OCI-LY3 (cell line): ENCODE measurements at regions not wholly inside any gene's neighbourhood (a gene's known extent, or its start where the extent isn't known, plus 50 kb on each side); places are given as distances from the start of the nearest gene placed in this dataset.

ENCODE experiments used
- H2AFZ ChIP-seq: fragments of 200-600, 300-600 bp; shearing (Covaris generic); 2 replicates; pipeline ENCODE4 v1.6.0; 2014; ENCODE audit warnings: antibody characterized with exemption, low read depth, low read length
- H3K27ac ChIP-seq: fragments of 200-600, 300-600 bp; sonication (generic); 2 replicates; pipeline ENCODE4 v1.5.1; 2014; ENCODE audit warnings: mild to moderate bottlenecking, low read length, moderate library complexity, mixed read lengths
- H3K27me3 ChIP-seq: fragments of 200-600, 300-600 bp; sonication (generic); 2 replicates; pipeline ENCODE4 v1.6.1; 2014; ENCODE audit warnings: low read depth, low read length, mixed read lengths
- H3K36me3 ChIP-seq: fragments of 200-600, 300-600 bp; sonication (generic); replicated peaks from 2 replicates; pipeline ENCODE3; 2014; ENCODE audit warnings: low read depth, low read length, mixed read lengths
- H3K4me1 ChIP-seq: fragments of 300-600, 200-600 bp; sonication (generic); 2 replicates; pipeline ENCODE4 v1.6.1; 2014; ENCODE audit warnings: low read length, mixed read lengths
- H3K4me2 ChIP-seq: fragments of 200-600, 300-600 bp; sonication (generic); 2 replicates; pipeline ENCODE4 v1.6.1; 2014; ENCODE audit warnings: low read length, mixed read lengths
- H3K4me3 ChIP-seq: fragments of 300-600, 200-600 bp; sonication (generic); 2 replicates; pipeline ENCODE4 v1.5.1; 2014; ENCODE audit warnings: antibody characterized with exemption, mild to moderate bottlenecking, low read length, moderate library complexity
- H3K79me2 ChIP-seq: fragments of 300-600, 200-600 bp; shearing (Covaris generic); 2 replicates; pipeline ENCODE4 v1.6.1; 2014; ENCODE audit warnings: mild to moderate bottlenecking, low read length, mixed read lengths
- H3K9ac ChIP-seq: fragments of 300-600, 200-600 bp; shearing (Covaris generic); 2 replicates; pipeline ENCODE4 v1.6.0; 2014; ENCODE audit warnings: mild to moderate bottlenecking, low read length, moderate library complexity
- H3K9me3 ChIP-seq: fragments of 200-600, 300-600 bp; shearing (Covaris generic); 2 replicates; pipeline ENCODE4 v1.6.1; 2014; ENCODE audit warnings: low read length, mixed read lengths; ENCODE audit not compliant: insufficient read depth
- H4K20me1 ChIP-seq: fragments of 200-600, 300-600 bp; sonication (generic); 2 replicates; pipeline ENCODE4 v1.6.1; 2016; ENCODE audit warnings: low read length, mixed read lengths; ENCODE audit not compliant: insufficient read depth
- EZH2phosphoT487 ChIP-seq: fragments of 200-600 bp; shearing (Covaris generic); IDR thresholded peaks from 2 replicates; pipeline ENCODE4 v1.6.1; 2018; ENCODE audit warnings: antibody characterized with exemption, mixed run types, low read depth
- TF ChIP-seq, protein P1 (sequence below): fragments of 200-600, 300-600 bp; sonication (generic); IDR thresholded peaks from 2 replicates; pipeline ENCODE4 v1.5.1; 2014; ENCODE audit warnings: antibody characterized with exemption, low read length, low read depth

DNA sequence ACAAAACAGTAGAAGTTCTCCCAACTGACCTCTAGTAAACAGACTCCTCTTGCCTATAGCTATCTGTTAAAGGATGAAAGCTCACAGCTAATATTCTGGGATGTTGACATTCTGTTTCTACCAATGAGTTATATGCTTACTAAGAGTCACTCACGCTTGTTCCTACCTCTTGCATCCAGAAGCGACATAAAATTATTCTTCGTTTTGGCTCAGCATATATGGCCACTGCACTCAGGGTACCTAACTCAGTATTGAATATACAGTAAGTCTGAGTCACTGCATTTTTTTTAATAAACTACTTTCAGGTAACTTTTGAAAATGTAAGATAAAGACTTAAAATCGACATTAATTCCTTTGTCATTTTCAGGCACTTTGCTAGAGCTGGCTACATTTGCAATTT lies 214.4 kb upstream of the STXBP5 start:
- TF ChIP-seq EZH2phosphoT487: no peak
- TF ChIP-seq, protein P1, sequence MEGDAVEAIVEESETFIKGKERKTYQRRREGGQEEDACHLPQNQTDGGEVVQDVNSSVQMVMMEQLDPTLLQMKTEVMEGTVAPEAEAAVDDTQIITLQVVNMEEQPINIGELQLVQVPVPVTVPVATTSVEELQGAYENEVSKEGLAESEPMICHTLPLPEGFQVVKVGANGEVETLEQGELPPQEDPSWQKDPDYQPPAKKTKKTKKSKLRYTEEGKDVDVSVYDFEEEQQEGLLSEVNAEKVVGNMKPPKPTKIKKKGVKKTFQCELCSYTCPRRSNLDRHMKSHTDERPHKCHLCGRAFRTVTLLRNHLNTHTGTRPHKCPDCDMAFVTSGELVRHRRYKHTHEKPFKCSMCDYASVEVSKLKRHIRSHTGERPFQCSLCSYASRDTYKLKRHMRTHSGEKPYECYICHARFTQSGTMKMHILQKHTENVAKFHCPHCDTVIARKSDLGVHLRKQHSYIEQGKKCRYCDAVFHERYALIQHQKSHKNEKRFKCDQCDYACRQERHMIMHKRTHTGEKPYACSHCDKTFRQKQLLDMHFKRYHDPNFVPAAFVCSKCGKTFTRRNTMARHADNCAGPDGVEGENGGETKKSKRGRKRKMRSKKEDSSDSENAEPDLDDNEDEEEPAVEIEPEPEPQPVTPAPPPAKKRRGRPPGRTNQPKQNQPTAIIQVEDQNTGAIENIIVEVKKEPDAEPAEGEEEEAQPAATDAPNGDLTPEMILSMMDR: no peak
- Histone ChIP-seq H3K4me2 (no peak overlapping the region), H3K27me3 (no peaks in the 10 kb centered on the region), H3K9me3 (no peaks in the 10 kb centered on the region), H3K27ac (no peak overlapping the region), H4K20me1 (no peaks in the 10 kb centered on the region), H2AFZ (no peak overlapping the region), H3K36me3 (no peaks in the 10 kb centered on the region), H3K79me2 (no peaks in the 10 kb centered on the region), H3K4me1 (no peaks in the 10 kb centered on the region), H3K9ac (no peak overlapping the region), H3K4me3 (no peak overlapping the region)

DNA sequence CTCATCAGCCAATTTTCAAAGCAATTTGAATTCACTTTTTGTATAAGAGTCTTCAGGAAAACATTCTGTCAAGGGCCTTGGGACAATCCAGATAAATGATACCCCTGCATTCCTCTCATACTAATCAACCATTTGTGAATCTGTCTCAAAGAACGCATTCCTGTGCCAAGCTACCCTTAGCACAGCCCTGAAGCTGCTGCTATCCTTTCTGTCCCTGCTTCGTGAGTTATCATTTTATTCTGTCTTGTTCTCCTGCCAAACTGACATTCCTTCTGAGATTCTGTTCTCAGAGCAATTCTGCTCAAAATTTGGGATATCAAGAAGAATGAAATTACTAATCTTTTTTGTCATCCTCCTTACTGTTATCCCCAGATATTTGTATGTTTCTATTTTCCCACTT lies 213.9 kb upstream of the STXBP5 start:
- Histone ChIP-seq H3K9me3 (no peaks in the 10 kb centered on the region), H3K4me2 (no peak overlapping the region), H4K20me1 (no peaks in the 10 kb centered on the region), H3K27ac (no peak overlapping the region), H3K79me2 (no peaks in the 10 kb centered on the region), H3K4me1 (no peaks in the 10 kb centered on the region), H3K9ac (no peak overlapping the region), H3K36me3 (no peaks in the 10 kb centered on the region), H2AFZ (no peak overlapping the region), H3K4me3 (no peak overlapping the region), H3K27me3 (no peaks in the 10 kb centered on the region)
- TF ChIP-seq, protein P1: no peak
- no peak for TF ChIP-seq EZH2phosphoT487

DNA sequence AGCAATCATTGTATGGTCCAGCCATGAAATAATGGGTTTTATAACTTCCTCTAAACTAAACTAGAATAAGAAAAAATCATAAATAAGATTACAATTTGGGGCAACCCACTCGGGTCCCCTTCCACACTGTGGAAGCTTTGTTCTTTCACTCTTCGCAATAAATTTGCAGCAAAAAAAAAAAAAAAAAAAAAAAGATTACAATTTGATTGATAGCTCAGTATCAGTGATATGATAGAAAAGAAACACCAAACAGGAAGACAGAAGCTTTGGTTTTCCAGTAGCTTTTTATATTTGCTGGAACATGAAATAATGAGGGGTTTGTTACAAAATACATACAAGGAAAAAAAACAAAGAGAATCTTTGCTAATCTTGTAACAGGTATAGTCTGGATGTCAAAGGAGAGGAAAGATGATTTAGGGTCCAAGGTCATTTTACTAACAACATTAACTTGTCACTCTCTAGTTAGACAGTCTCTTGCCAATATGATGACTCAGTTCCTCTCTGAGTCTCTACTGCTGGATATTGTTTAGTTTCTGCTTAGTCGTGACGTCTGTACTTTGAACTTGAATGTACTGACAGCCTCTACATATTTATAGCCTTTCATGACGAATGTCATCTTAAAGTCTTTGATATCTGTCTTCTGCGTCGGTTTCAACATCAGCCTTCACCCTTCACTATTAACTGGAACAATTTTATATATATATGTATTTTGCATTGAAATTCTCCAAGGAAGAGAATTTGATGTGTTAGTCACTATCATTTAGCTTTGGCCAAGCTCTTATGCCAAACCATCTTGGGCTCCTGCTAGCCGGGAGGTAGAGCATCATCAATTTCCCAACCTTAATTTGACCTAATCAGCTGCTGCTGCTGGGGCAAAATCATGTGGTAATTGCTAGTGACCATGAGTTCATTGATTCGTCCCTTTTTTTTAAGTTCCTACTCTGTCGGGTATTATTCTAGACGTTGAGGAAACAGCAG lies 213.1 kb upstream of the STXBP5 start:
- H3K4me1 ChIP-seq: no peaks in the 10 kb centered on the region
- no peak overlapping the region for H3K27ac ChIP-seq
- no peak overlapping the region for H3K4me3 ChIP-seq
- no peak overlapping the region for H3K4me2 ChIP-seq
- no peak overlapping the region for H2AFZ ChIP-seq
- H3K27me3 ChIP-seq: no peaks in the 10 kb centered on the region
- no peaks in the 10 kb centered on the region for H4K20me1 ChIP-seq
- no peaks in the 10 kb centered on the region for H3K79me2 ChIP-seq
- H3K9me3 ChIP-seq: no peaks in the 10 kb centered on the region
- H3K36me3 ChIP-seq: no peaks in the 10 kb centered on the region
- TF ChIP-seq EZH2phosphoT487: no peak
- TF ChIP-seq, protein P1: no peak
- H3K9ac ChIP-seq: no peak overlapping the region

- no peaks in the 10 kb centered on the region for H3K79me2 ChIP-seq
- TF ChIP-seq, protein P1: no peak
- TF ChIP-seq EZH2phosphoT487: no peak
- H3K4me3 ChIP-seq: no peak overlapping the region
- no peaks in the 10 kb centered on the region for H3K36me3 ChIP-seq
- no peak overlapping the region for H3K4me2 ChIP-seq
- H3K4me1 ChIP-seq: no peaks in the 10 kb centered on the region
- no peaks in the 10 kb centered on the region for H4K20me1 ChIP-seq
- H3K9ac ChIP-seq: no peak overlapping the region
- H3K9me3 ChIP-seq: no peaks in the 10 kb centered on the region
- H2AFZ ChIP-seq: no peak overlapping the region
- H3K27ac ChIP-seq: no peak overlapping the region
- no peaks in the 10 kb centered on the region for H3K27me3 ChIP-seq
These were observed 207.2 kb upstream of the STXBP5 start for GRCh38 chr6:146997062-146997461.
